IMR-90 (cell line): ENCODE measurements at regions not wholly inside any gene's neighbourhood (a gene's known extent, or its start where the extent isn't known, plus 50 kb on each side); places are given as distances from the start of the nearest gene placed in this dataset.

Experiments used
- ATAC-seq: fragments of 200-7000 bp; cut with Tn5 transposase; 2 replicates; pipeline ENCODE4 v1.9.1; 2020; ENCODE audit warnings: low read depth, mild to moderate bottlenecking, moderate library complexity
- BruUV-seq: library from RNA; stranded (reverse); fragments of 400-500 nt; replicated peaks from 2 replicates; lab custom pipeline; 2021; lab: Mats Ljungman, UMichigan
- CTCF ChIA-PET: fragments of 300-600 bp; formaldehyde crosslinking; extraction: SDS; loops from one replicate; lab custom pipeline; 2021; ENCODE audit warnings: antibody characterized with exemption; lab: Yijun Ruan, JAX
- POLR2A ChIA-PET: fragments of 300-600 bp; sonication (Branson Sonifier 250); formaldehyde crosslinking; loops from one replicate; lab custom pipeline; 2022; ENCODE audit warnings: antibody characterized with exemption; ENCODE audit not compliant: unreplicated experiment; lab: Charles Lee
- DNase-seq: peaks from one replicate; pipeline ENCODE4 v3.0.0; 2013
- H2AFZ ChIP-seq: replicated peaks from 2 replicates; pipeline ENCODE3; 2013; ENCODE audit warnings: low read length, mild to moderate bottlenecking; ENCODE audit not compliant: poor library complexity
- H2AK5ac ChIP-seq: 2 replicates; pipeline ENCODE4 v1.6.1; 2013; ENCODE audit warnings: low read depth, low read length, inconsistent platforms
- H2AK9ac ChIP-seq: replicated peaks from 2 replicates; pipeline ENCODE3; 2013; ENCODE audit warnings: mild to moderate bottlenecking, low read depth, low read length, moderate library complexity; ENCODE audit not compliant: poor library complexity
- H2BK120ac ChIP-seq: 2 replicates; pipeline ENCODE4 v1.6.1; 2013; ENCODE audit warnings: low read depth, low read length, inconsistent platforms
- H2BK15ac ChIP-seq: 3 replicates; pipeline ENCODE4 v1.6.1; 2013; ENCODE audit warnings: low read depth, low read length, inconsistent platforms
- H2BK20ac ChIP-seq: 2 replicates; pipeline ENCODE4 v1.6.1; 2013; ENCODE audit warnings: low read depth, mild to moderate bottlenecking, inconsistent platforms, low read length, moderate library complexity
- H2BK5ac ChIP-seq: 2 replicates; pipeline ENCODE4 v1.6.1; 2013; ENCODE audit warnings: mild to moderate bottlenecking, low read depth, low read length, inconsistent platforms; ENCODE audit not compliant: poor library complexity, severe bottlenecking
- H3K14ac ChIP-seq: replicated peaks from 2 replicates; pipeline ENCODE4 v1.6.1; 2013; ENCODE audit warnings: low read depth, low read length, inconsistent platforms
- H3K18ac ChIP-seq: 2 replicates; pipeline ENCODE4 v1.6.1; 2013; ENCODE audit warnings: low read depth, low read length, control low read depth
- H3K23ac ChIP-seq: 2 replicates; pipeline ENCODE4 v1.6.1; 2013; ENCODE audit warnings: low read depth, low read length, inconsistent platforms
- H3K27ac ChIP-seq: 2 replicates; pipeline ENCODE4 v1.5.1; 2013; ENCODE audit warnings: mild to moderate bottlenecking, control low read depth, low read length; ENCODE audit not compliant: insufficient read depth
- H3K27me3 ChIP-seq: 2 replicates; pipeline ENCODE4 v1.6.1; 2013; ENCODE audit warnings: low read length; ENCODE audit not compliant: control insufficient read depth, insufficient read depth
- H3K36me3 ChIP-seq: 2 replicates; pipeline ENCODE4 v1.6.1; 2013; ENCODE audit warnings: low read length, mixed read lengths; ENCODE audit not compliant: control insufficient read depth, insufficient read depth
- H3K4ac ChIP-seq: 2 replicates; pipeline ENCODE4 v1.6.1; 2013; ENCODE audit warnings: low read depth, low read length, inconsistent platforms
- H3K4me1 ChIP-seq: 2 replicates; pipeline ENCODE4 v1.6.1; 2013; ENCODE audit warnings: low read length, mixed read lengths; ENCODE audit not compliant: control insufficient read depth, insufficient read depth
- H3K4me2 ChIP-seq: 2 replicates; pipeline ENCODE4 v1.6.1; 2013; ENCODE audit warnings: low read depth, mild to moderate bottlenecking, control low read depth, low read length, moderate library complexity
- H3K4me3 ChIP-seq: 2 replicates; pipeline ENCODE4 v1.5.1; 2013; ENCODE audit warnings: low read depth, mild to moderate bottlenecking, control low read depth, low read length, moderate library complexity; ENCODE audit not compliant: insufficient read depth
- H3K56ac ChIP-seq: 2 replicates; pipeline ENCODE4 v1.6.1; 2013; ENCODE audit warnings: low read length, inconsistent platforms; ENCODE audit not compliant: insufficient read depth; ENCODE audit errors: extremely low read depth
- H3K79me1 ChIP-seq, 2 experiments: 2 replicates each; pipeline ENCODE4 v1.6.1; 2013; ENCODE audit warnings: low read length in 2 of 2, inconsistent platforms in 1 of 2, low read depth in 1 of 2
- H3K9ac ChIP-seq: 2 replicates; pipeline ENCODE4 v1.6.1; 2013; ENCODE audit warnings: low read depth, low read length, control low read depth
- H3K9me1 ChIP-seq: 2 replicates; pipeline ENCODE4 v1.6.1; 2013; ENCODE audit warnings: low read length, inconsistent platforms; ENCODE audit not compliant: insufficient read depth
- H3K9me3 ChIP-seq: 2 replicates; pipeline ENCODE4 v1.6.1; 2013; ENCODE audit warnings: low read length; ENCODE audit not compliant: control insufficient read depth, insufficient read depth
- H4K20me1 ChIP-seq: 2 replicates; pipeline ENCODE4 v1.6.1; 2013; ENCODE audit warnings: low read length, inconsistent platforms; ENCODE audit not compliant: insufficient read depth
- H4K5ac ChIP-seq: 2 replicates; pipeline ENCODE4 v1.6.1; 2013; ENCODE audit warnings: mild to moderate bottlenecking, low read depth, low read length, control low read depth
- H4K8ac ChIP-seq, 2 experiments: 2 replicates each; pipeline ENCODE4 v1.6.1; 2013; ENCODE audit warnings: low read depth in 2 of 2, low read length in 2 of 2, control low read depth in 1 of 2, inconsistent platforms in 1 of 2
- H4K91ac ChIP-seq: 2 replicates; pipeline ENCODE4 v1.6.1; 2013; ENCODE audit warnings: low read depth, low read length, inconsistent platforms; ENCODE audit not compliant: insufficient read depth
- ELK1 ChIP-seq: fragments of 150-350 bp; IDR thresholded peaks from 2 replicates; pipeline ENCODE4 v1.6.1; 2016; ENCODE audit warnings: low read depth, mild to moderate bottlenecking, low read length, moderate library complexity, borderline replicate concordance
- SMC3 ChIP-seq: fragments of 150-350 bp; IDR thresholded peaks from 2 replicates; pipeline ENCODE4 v1.6.1; 2016; ENCODE audit warnings: low read depth, mild to moderate bottlenecking, antibody characterized with exemption, low read length, moderate library complexity
- WGBS, 2 experiments: methylation state at CpG; one replicate each; pipeline versions ENCODE4 v1.1.5 to v1.1.7; 2013; ENCODE audit warnings: missing lambda C conversion rate in 2 of 2; ENCODE audit not compliant: insufficient read length in 1 of 2; ENCODE audit errors: extremely low coverage in 2 of 2; 5-methylcytosine and 5-hydroxymethylcytosine counted together
- dilution Hi-C: fragments of 300-500 bp; cut with HindIII; formaldehyde crosslinking; loops from one replicate; pipeline ENCODE4 v1.14.3; 2018; ENCODE audit warnings: low sequenced_read_pairs; ENCODE audit not compliant: unreplicated experiment
- in situ Hi-C: fragments of 300-500 bp; cut with MboI; formaldehyde crosslinking; loops from 3 replicates; pipeline ENCODE4 v1.14.3; 2019; ENCODE audit warnings: low sequenced_read_pairs, inconsistent platforms, mixed read lengths
- intact Hi-C: fragments of 100-400 bp; cut with micrococcal nuclease; formaldehyde crosslinking; loops from 2 replicates; pipeline ENCODE4 v1.10.0; 2022

- no peak overlapping the region for H3K23ac ChIP-seq
- peak overlapping the region; percentile 10; the same call in 1 of the 2 replicates for H3K4ac ChIP-seq
- H2AK9ac ChIP-seq: no peak overlapping the region
- no peak overlapping the region for H3K27ac ChIP-seq
- H3K9me1 ChIP-seq: peaks cover 2% of the 10 kb centered on the region; the same call in 1 of the 2 replicates
- no peaks in the 10 kb centered on the region for H3K27me3 ChIP-seq
- H3K9ac ChIP-seq: no peak overlapping the region
- no peak overlapping the region; the same call in 1 of the 2 replicates for H2BK20ac ChIP-seq
- no CpG with 5 or more reads among the region's 1 CpG for WGBS, 2 experiments
- TF ChIP-seq SMC3 (no peak), ELK1 (no peak)
- no TSS peak for BruUV-seq
- H3K4me3 ChIP-seq: no peak overlapping the region
- no peak overlapping the region for H4K91ac ChIP-seq
- H3K56ac ChIP-seq: no peak overlapping the region
- H3K36me3 ChIP-seq: no peaks in the 10 kb centered on the region
- H2AFZ ChIP-seq: peak overlapping the region; percentile 14
- POLR2A ChIA-PET: no interaction called here
- H2BK120ac ChIP-seq: no peak overlapping the region
- H3K18ac ChIP-seq: no peak overlapping the region; the same call in 1 of the 2 replicates
- H4K8ac ChIP-seq: no peak overlapping the region
- H3K9me3 ChIP-seq: no peaks in the 10 kb centered on the region
- H3K4me2 ChIP-seq: no peak overlapping the region
- in situ Hi-C loops (loop anchor here (25.0 kb wide), 1 partner anchor 1222 kb away; no protein-coding TSS in a partner anchor), intact Hi-C loops (no loop called here), dilution Hi-C loops (no loop called here)
- no peaks in the 10 kb centered on the region for H3K4me1 ChIP-seq
- no peak overlapping the region for H2BK5ac ChIP-seq
- H4K5ac ChIP-seq: no peak overlapping the region
- H4K20me1 ChIP-seq: no peaks in the 10 kb centered on the region
- 0 out of 2 replicates have a peak overlapping the region, but pooled peaks have one; percentile 3 for H2AK5ac ChIP-seq
- no peaks in the 10 kb centered on the region for H3K79me1 ChIP-seq
- no peak overlapping the region for H3K14ac ChIP-seq
- CTCF ChIA-PET: no interaction called here
- DNase-seq (no peak), ATAC-seq (no peak)
- 0 out of 3 replicates have a peak overlapping the region, but pooled peaks have one; percentile 53 for H2BK15ac ChIP-seq
Measured at GRCh38 chr21:27715131-27715530, 748.2 kb upstream of the ADAMTS5 start.
